G401 (cell line): ENCODE measurements at regions not wholly inside any gene's neighbourhood (a gene's known extent, or its start where the extent isn't known, plus 50 kb on each side); places are given as distances from the start of the nearest gene placed in this dataset.

Source experiments
- DNase-seq: peaks from one replicate; pipeline ENCODE4 v3.0.0-alpha.2; 2015; ENCODE audit warnings: low spot score
- in situ Hi-C: cut with HindIII; loops from 2 replicates; pipeline ENCODE4 v1.10.0; 2016; ENCODE audit warnings: low sequenced_read_pairs, mixed read lengths

GRCh38 chr13:76025392-76025791 lies 389.3 kb downstream of the LMO7 start:
- DNase-seq = no peak
- in situ Hi-C loops = no loop called here

GRCh38 chr13:76024151-76024550 lies 388.0 kb downstream of the LMO7 start:
- in situ Hi-C loops = no loop called here
- DNase-seq = no peak

- no peak for DNase-seq
- in situ Hi-C loops = no loop called here
Measured at GRCh38 chr13:76023652-76024051, 387.5 kb downstream of the LMO7 start.

- no peak for DNase-seq
- in situ Hi-C loops = no loop called here
Measured at GRCh38 chr13:76020421-76020955, 384.4 kb downstream of the LMO7 start.

GRCh38 chr13:76019421-76020044 lies 383.4 kb downstream of the LMO7 start:
- peak; percentile 6 for DNase-seq
- in situ Hi-C loops = no loop called here

GRCh38 chr13:76017861-76018556 lies 381.9 kb downstream of the LMO7 start:
- no peak for DNase-seq
- in situ Hi-C loops = no loop called here

GRCh38 chr13:76016799-76017400 lies 380.8 kb downstream of the LMO7 start:
- in situ Hi-C loops = no loop called here
- DNase-seq = peak; percentile 44

- no peak for DNase-seq
- in situ Hi-C loops = no loop called here
Measured at GRCh38 chr13:76014406-76015318, 378.5 kb downstream of the LMO7 start.

- in situ Hi-C loops = no loop called here
- no peak for DNase-seq
Measured at GRCh38 chr13:76012091-76012721, 376.1 kb downstream of the LMO7 start.

- no peak for DNase-seq
- in situ Hi-C loops = no loop called here
Measured at GRCh38 chr13:76009267-76009890, 373.2 kb downstream of the LMO7 start.

- in situ Hi-C loops = no loop called here
- DNase-seq = no peak
Measured at GRCh38 chr13:76004416-76004815, 368.3 kb downstream of the LMO7 start.

- in situ Hi-C loops = no loop called here
Measured at GRCh38 chr13:76000131-76000530, 364.0 kb downstream of the LMO7 start.

GRCh38 chr13:75996582-75996981 lies 360.5 kb downstream of the LMO7 start:
- no peak for DNase-seq
- in situ Hi-C loops = no loop called here

More at GRCh38 chr13:76000131-76000530, 364.0 kb downstream of the LMO7 start:
- no peak for DNase-seq

- in situ Hi-C loops = no loop called here
- DNase-seq = no peak
Measured at GRCh38 chr13:75995966-75996365, 359.8 kb downstream of the LMO7 start.

- DNase-seq = no peak
- in situ Hi-C loops = no loop called here
Measured at GRCh38 chr13:75993823-75994222, 357.7 kb downstream of the LMO7 start.

GRCh38 chr13:75993241-75993640 lies 357.1 kb downstream of the LMO7 start:
- in situ Hi-C loops = no loop called here
- DNase-seq = no peak

- DNase-seq = no peak
Measured at GRCh38 chr13:75986818-75987217, 350.7 kb downstream of the LMO7 start.

GRCh38 chr13:75985132-75985531 lies 349.0 kb downstream of the LMO7 start:
- DNase-seq = no peak
- in situ Hi-C loops = no loop called here

More at GRCh38 chr13:75986818-75987217, 350.7 kb downstream of the LMO7 start:
- in situ Hi-C loops = no loop called here
